Activated T-helper 9 cell treated with anti-CD3 and anti-CD28 coated beads, Interleukin-2, amount 50 U/mL, for 16 hours (primary cell): ENCODE measurements at regions not wholly inside any gene's neighbourhood (a gene's known extent, or its start where the extent isn't known, plus 50 kb on each side); places are given as distances from the start of the nearest gene placed in this dataset.
"Not testable (repeated sequence)": the region's sequence is repeated elsewhere in the genome, so short reads cannot be mapped to it uniquely, and the experiment has no call there.

Source experiments
- DNase-seq: peaks from one replicate; pipeline ENCODE4 v3.0.0-alpha.2; 2020; ENCODE audit warnings: low read depth

DNA sequence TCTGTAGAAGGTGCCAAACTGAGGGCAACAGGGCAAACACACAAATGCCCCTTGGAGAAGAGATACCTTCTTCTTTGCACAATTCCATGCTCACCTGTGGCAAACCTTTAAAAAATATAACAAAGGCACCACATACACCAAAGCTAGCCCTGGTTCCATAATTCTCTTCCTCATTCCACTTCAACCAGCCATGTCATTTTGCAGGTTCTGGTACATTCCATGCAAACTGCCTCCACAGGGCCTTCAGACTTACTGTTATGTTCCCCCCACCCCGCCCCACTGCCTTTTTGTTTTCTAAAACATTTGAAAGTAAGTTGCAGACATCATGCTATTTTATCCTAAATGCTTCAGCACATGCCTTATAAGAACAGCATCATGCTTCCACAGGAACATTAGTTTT, 269.0 kb downstream of the NSUN3 start:
- no peak for DNase-seq

DNA sequence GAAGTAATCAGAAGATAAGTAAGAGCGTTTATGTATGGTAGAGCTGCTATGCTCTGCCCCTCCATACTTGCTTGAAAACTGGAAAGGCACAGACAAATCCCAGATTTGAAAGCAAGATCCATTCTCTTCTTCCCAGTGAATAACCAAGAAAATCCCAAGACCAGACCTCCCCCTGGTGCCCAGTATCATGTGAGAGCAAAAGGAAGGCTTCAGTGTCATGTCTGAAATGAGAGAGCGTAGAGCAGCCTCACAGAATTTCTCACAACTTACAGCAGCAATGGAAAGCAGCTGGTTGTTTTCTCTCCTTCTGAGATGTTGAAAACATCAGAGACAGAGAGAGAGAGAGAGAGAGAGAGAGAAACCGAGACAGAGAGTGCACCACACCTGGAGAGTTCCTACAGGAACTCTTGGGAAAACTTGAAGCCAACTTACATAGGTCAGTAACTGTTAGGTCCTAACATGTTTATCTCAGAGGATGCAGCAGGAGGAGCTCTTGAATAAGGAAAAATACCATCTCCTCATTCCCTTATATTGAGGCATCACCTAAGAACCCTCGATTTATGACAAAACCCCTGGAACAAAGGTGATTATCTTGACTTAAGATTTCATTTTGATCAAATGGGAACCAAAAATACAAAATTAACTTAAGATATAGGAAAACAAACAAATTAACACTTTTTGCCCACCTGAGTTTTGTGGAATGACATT, 273.3 kb downstream of the NSUN3 start:
- DNase-seq: no peak

GRCh38 chr3:94345101-94345500, 282.2 kb downstream of the NSUN3 start:
- DNase-seq: no peak

DNA sequence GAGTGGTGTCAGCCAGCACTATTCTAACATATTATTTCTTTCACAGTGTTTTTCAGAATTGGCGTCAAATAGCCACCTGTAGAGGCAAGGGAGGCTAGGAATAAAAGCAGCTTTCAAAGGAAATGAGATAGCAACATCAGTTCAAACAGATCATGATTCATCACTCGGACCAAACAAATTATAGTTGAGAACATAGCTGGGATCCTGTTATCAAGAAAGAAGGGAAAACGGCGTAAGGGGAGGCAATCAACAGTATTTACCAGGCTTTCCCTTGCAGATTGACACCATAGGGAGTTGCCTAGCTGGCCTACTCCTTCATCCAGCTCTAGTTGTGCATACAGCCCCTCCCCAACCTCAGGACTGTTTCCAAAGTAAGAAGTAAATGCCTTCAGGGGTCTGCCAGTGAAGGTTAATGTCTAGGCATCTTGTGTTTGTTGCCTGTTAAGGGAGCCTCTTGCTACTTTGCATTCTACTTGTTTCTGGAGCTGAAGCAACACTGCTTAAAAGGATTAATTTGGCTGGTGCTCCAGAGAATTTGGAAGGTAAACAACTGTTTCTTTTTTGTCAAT, 286.5 kb downstream of the NSUN3 start:
- DNase-seq: no peak

GRCh38 chr3:94356581-94356980, 293.7 kb downstream of the NSUN3 start:
- no peak for DNase-seq

DNA sequence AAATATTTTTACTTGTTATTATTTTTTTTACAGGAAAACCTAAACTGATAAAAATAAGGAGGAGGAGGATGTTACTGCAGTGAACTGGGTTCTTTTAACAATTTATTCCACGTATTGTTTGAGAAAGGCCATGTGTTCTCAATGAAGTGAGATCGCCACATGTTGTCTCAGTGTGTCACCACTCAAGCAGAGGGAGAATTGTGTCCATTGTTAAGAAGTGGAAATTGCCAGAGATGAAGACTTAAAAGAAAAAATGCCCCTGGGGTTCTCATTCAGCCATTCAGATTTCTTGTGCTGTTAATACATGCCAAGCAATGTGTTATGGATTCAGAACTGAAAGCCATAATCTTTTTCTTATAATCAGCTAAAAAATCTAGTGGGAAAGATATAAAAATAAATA, 297.1 kb downstream of the NSUN3 start:
- no peak for DNase-seq

DNA sequence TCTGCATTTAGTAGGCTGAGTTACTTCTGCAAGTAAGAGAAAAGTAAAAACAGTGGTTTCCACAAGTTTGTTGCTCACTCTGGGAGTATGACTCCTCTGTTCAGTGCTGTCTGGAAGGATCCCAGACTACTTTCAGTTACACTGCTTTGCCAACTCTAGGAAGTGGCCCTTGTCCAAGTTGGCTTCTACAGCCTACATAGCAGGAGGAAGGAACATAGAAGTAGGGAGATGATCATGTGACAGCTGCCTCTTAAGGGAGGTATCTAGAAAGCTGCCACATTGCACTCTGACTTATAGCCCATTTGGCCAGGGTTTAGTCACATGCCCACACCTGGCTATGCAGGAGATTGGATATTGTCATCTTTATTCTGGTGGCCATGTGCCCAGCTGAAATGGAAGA, 298.1 kb downstream of the NSUN3 start:
- no peak for DNase-seq

GRCh38 chr3:94362393-94362792, 299.5 kb downstream of the NSUN3 start:
- no peak for DNase-seq

DNA sequence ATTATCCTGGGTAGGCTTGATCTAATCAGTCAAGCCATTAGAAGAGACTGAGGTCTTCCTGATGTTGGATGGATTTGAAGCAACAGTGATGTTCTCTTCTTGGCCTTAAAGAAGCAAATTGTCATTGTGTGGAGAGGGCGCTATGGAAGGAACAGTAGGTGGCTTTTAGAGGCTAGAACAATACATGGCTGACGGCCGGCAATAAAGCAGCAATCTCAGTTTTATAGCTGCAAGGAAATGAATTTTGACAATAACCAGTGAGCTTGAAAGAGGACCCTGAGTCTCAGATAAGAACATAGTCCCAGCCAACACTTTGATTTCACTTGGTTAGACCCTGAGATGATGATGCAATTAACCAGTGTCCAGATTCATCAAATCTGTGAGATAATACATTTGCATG, 302.1 kb downstream of the NSUN3 start:
- no peak for DNase-seq

DNA sequence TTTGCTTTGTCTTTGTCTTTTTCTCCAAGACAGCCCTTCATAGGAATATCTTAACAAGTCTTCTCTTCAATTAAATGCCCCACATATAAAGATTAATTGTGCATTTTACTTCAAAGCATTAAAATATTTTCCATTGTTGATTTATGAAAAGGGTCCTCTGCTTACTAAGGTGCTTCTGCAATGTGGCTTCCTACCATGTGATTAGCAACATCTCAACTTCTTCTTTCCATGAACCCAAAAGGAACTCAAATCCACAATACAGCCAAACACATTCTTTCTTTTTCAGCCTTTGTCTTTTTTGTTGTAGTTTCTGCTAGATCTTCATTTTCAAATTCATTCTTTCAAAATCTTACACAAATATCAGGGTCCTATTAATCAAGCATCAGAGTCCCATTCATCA, 309.2 kb downstream of the NSUN3 start:
- no peak for DNase-seq

GRCh38 chr3:94373456-94373855, 310.6 kb downstream of the NSUN3 start:
- DNase-seq: no peak

- no peak for DNase-seq
These were observed 311.7 kb downstream of the NSUN3 start for GRCh38 chr3:94374439-94375161.

GRCh38 chr3:94377123-94377696, 314.3 kb downstream of the NSUN3 start:
- not testable (repeated sequence) for DNase-seq

- not testable (repeated sequence) for DNase-seq
These were observed 315.0 kb downstream of the NSUN3 start for GRCh38 chr3:94377863-94378262.

DNA sequence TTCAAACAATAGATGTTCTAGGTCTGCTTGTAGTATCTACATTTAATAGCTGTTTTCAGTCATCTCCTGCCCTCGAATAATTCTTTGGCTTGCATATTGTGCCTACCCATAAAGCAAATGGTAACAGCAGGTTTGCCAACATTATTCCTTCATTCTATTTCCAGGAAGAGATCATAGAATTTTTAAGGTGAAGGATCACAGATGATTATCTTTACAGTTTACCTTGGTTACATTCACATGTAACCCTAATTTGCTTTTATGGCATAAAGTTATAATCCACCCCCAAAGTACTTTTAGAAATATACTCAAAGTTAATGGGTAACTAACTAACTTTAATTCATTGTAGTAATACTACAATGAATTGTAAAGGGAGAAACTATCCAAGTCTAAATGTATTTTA, 315.5 kb downstream of the NSUN3 start:
- DNase-seq: no peak

GRCh38 chr3:94379264-94379663, 316.4 kb downstream of the NSUN3 start:
- no peak for DNase-seq

- no peak for DNase-seq
These were observed 332.0 kb downstream of the NSUN3 start for GRCh38 chr3:94394885-94395284.

DNA sequence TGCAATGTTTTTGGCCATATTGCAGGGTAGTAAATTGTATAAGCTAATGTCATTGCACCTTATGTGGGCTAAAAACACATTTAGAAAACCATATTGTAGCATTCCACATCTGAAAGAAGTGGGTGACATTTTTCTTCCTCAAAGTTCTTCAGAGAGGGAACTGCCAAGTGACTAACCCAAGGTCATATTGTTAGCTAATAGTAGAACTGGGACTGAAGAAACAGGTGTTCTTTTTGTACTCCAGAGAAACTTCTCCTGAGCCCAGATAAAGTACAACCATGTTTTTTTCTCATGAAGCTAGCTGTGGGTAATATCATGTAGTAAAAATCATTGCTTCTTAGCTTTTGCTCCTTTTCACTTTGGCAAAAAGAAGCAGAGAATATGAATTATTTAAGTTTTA, 333.0 kb downstream of the NSUN3 start:
- DNase-seq: no peak

DNA sequence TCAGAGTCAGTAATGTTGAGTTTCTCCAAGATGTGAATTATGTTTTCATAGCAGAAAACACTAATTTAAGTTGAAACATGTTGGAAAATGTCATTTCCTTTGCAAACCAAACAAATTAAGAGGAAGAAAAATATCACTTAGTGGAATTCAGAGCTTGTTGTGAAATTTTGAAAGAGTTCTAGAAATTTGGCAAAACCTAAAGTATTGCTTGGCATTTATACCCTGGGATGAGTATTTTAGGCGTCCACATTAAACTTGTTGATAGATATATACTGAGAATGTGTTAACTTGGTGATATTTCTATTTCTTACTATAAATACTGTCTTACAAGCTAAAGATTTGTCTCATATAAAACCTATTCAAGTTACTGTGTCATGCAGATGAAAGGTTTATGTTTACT, 335.2 kb downstream of the NSUN3 start:
- no peak for DNase-seq

GRCh38 chr3:94401466-94401865, 338.6 kb downstream of the NSUN3 start:
- DNase-seq: no peak

- DNase-seq: no peak
These were observed 339.3 kb downstream of the NSUN3 start for GRCh38 chr3:94402126-94402525.

- DNase-seq: no peak
These were observed 342.6 kb downstream of the NSUN3 start for GRCh38 chr3:94405258-94406035.
